C4-2B (cell line): ENCODE measurements at regions not wholly inside any gene's neighbourhood (a gene's known extent, or its start where the extent isn't known, plus 50 kb on each side); places are given as distances from the start of the nearest gene placed in this dataset.

ENCODE experiments used
- H3K27ac ChIP-seq: fragments of 450-650 bp; 2 replicates; pipeline ENCODE4 v1.5.1; 2017
- ZFX ChIP-seq: fragments of 450-650 bp; IDR thresholded peaks from 2 replicates; pipeline ENCODE4 v1.6.1; 2017
- TF ChIP-seq, protein P1 (sequence below): fragments of 450-650 bp; conservative IDR thresholded peaks from 2 replicates; pipeline ENCODE4 v1.5.1; 2017; ENCODE audit warnings: mild to moderate bottlenecking

DNA sequence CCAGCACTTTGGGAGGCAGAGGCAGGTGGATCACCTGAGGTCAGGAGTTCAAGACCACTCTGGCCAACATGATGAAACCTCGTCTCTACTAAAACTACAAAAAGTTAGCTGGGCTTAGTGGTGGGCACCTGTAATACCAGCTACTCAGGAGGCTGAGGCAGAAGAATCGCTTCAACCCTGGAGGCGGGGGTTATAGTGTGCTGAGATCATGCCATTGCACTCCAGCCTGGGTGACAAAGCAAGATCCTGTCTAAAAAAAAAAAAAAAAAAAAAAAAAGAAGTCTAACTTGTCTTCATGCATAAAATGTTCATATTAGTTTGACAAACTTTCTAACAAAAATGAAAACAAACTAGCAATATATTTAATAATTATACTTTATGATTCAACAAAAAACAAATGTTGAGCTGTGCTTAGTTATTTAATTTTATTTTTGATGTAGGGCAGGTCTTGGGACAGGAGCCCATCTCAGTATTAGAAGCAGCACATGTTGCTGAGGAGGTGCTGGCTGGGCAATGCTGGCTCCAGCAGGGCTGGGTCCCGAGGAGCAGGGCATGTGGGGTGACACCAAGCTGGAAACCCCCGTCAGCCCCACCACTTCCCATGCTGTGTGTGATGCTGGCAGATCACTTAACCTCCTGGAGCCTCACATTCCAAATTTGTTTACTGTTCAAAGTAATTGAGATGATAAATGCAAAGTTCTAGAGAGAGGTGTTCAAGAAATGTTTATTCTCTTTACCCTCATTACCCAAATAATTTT, 335.3 kb upstream of the KLF6 start:
- TF ChIP-seq, protein P1, sequence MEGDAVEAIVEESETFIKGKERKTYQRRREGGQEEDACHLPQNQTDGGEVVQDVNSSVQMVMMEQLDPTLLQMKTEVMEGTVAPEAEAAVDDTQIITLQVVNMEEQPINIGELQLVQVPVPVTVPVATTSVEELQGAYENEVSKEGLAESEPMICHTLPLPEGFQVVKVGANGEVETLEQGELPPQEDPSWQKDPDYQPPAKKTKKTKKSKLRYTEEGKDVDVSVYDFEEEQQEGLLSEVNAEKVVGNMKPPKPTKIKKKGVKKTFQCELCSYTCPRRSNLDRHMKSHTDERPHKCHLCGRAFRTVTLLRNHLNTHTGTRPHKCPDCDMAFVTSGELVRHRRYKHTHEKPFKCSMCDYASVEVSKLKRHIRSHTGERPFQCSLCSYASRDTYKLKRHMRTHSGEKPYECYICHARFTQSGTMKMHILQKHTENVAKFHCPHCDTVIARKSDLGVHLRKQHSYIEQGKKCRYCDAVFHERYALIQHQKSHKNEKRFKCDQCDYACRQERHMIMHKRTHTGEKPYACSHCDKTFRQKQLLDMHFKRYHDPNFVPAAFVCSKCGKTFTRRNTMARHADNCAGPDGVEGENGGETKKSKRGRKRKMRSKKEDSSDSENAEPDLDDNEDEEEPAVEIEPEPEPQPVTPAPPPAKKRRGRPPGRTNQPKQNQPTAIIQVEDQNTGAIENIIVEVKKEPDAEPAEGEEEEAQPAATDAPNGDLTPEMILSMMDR, result no peak
- no peak for TF ChIP-seq ZFX

DNA sequence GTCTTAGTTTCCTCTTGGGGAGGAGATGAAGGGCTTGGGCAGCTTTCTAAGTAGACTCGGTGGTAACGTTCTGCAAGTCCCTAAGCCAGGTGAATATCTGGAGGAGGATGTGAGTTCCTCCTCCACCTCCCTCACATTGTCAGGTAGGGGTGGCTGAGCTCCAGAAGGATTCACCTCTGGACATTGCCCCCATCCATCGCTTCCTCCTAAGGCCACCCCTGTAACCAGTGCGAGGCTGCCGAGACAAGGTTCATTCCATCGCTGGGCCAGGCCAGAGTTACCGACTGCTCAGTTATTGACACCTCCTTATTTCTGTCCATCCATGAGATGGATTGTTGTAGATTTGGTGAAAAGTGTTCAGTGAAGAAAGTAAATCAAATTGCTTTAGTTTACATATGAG, 334.1 kb upstream of the KLF6 start:
- no peak overlapping the region for H3K27ac ChIP-seq
- TF ChIP-seq ZFX, result no peak
- TF ChIP-seq, protein P1, result no peak

More for the DNA sequence above, 335.3 kb upstream of the KLF6 start:
- no peak overlapping the region for H3K27ac ChIP-seq

DNA sequence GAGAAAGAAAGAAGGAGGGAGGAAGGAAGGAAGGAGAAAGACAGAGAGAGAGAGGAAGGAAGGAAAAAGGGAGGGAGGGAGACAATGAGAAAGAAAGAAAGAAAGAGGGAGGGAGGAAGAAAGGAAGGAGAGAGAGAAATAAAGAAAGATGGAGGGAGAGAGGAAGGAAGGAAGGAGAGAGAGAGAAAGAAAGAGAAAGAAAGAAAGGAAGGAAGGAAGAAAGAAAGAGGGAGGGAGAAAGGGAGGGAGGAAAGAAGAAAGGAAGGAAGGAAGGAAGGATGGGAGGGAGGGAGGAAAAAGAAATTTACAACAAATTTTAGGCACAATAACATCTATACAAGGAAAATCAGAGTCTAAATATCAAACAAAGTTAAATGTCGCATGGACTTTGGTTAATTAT, 332.6 kb upstream of the KLF6 start:
- TF ChIP-seq, protein P1, result no peak
- TF ChIP-seq ZFX, result no peak
- no peak overlapping the region for H3K27ac ChIP-seq

DNA sequence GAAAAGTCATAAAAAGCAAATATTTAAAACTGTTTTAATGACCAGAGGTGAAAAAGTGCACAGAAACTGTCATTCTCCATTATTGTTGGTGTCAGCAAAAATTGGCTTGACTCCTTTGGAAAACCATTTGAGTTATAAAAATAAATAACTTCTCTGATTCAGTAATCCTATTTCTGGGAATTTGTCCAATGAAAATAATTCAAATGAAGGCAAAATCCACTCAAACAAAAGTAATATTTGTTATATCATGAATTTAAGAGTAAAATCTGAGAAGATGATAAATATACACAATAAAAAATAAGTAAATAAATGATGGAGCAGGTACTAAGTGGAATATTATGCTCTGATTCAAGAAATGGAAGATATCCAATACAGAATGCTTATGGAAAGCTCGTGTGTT, 326.6 kb upstream of the KLF6 start:
- no peak overlapping the region for H3K27ac ChIP-seq
- TF ChIP-seq, protein P1, result no peak
- no peak for TF ChIP-seq ZFX

DNA sequence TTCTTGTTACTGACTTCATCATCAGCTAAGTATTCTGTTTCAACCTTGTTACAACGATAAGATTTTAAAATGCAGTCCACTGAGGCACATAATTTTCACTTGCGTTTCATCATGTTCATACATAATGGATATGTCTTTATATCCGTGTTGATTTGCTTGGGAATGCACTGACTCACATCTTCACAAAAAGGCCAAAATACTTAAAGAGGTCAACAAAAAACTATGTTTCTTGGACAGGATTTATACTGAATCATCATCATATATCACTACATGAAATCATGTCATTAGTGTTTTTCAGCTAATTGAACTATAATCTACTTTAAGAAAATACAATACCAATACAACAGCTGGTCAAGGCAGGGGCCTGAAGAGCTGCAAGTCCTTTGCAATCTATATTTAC, 324.5 kb upstream of the KLF6 start:
- H3K27ac ChIP-seq, result no peak overlapping the region
- no peak for TF ChIP-seq ZFX
- TF ChIP-seq, protein P1, result no peak

DNA sequence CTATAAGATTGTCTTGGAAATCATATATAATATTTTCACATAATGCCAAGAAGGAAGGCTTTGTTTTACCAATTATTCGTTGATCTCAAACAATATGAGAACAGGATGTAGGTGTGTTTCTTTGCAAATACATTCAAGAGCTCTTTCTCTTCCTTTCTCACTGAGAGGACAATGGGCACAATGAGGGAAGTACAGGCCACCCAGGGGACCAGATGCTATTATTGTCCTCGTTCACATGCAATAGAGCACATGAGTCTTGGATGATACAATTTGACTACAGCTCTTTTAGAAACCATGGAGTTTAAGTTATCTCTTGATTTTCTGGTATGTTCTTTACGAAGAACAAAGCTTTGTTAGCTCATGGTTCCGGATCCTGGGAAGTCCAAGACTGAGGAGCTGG, 323.7 kb upstream of the KLF6 start:
- H3K27ac ChIP-seq, result no peak overlapping the region
- TF ChIP-seq, protein P1, result no peak
- no peak for TF ChIP-seq ZFX

DNA sequence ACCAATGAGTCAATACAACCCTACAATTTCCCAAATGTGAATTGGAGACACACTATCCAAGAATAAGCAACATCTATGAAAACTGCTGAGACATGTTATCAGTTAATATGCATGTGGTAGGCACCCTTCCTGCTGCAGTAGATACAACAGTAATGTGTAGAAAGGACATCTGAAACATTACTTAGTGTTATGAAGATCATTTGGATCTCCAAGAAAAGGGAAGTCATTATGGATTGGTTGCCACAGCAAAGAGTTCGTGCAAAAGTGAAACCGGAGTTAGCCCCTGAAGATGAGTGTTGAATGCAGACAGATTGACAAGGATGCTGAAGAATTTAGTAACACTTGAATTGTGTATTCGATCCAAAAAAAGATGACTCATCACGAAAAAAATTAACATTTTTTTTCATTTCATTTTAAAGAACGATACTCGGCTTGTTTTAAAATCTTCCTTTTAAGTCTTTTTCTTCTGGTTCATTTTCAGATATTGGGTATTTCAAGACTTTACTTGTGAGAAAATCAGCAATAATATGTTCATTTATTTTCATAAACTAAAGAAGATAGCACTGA, 322.4 kb upstream of the KLF6 start:
- H3K27ac ChIP-seq, result no peak overlapping the region
- TF ChIP-seq, protein P1, result no peak
- no peak for TF ChIP-seq ZFX
